SK-N-SH treated with all-trans-retinoic acid at 6 μM for 48 hours (cell line): ENCODE measurements at regions not wholly inside any gene's neighbourhood (a gene's known extent, or its start where the extent isn't known, plus 50 kb on each side); places are given as distances from the start of the nearest gene placed in this dataset.
"Not testable (repeated sequence)": the region's sequence is repeated elsewhere in the genome, so short reads cannot be mapped to it uniquely, and the experiment has no call there.

Experiments used
- ATAC-seq: fragments of 200-7000 bp; cut with Tn5 transposase; 3 replicates; pipeline ENCODE4 v1.9.1; 2020; ENCODE audit warnings: mild to moderate bottlenecking, moderate library complexity
- BACH2 ChIP-seq: fragments of 250-450 bp; sonication (Bioruptor Pico); IDR thresholded peaks from 2 replicates; pipeline ENCODE4 v1.9.0; 2021; ENCODE audit warnings: mild to moderate bottlenecking, borderline replicate concordance
- CSDC2 ChIP-seq: fragments of 250-450 bp; sonication (Bioruptor Pico); IDR thresholded peaks from 2 replicates; pipeline ENCODE4 v1.5.0; 2020; ENCODE audit warnings: mild to moderate bottlenecking, moderate library complexity
- CSRNP3 ChIP-seq: fragments of 250-450 bp; sonication (Bioruptor Pico); IDR thresholded peaks from 2 replicates; pipeline ENCODE4 v1.5.1; 2021; ENCODE audit warnings: mild to moderate bottlenecking, moderate library complexity
- ISL1 ChIP-seq: fragments of 250-450 bp; sonication (Bioruptor Pico); IDR thresholded peaks from 2 replicates; pipeline ENCODE4 v2.1.2; 2022; ENCODE audit warnings: mild to moderate bottlenecking, moderate library complexity
- OSR1 ChIP-seq: fragments of 250-450 bp; sonication (Bioruptor Pico); IDR thresholded peaks from 2 replicates; pipeline ENCODE4 v1.8.0; 2022; ENCODE audit warnings: moderate library complexity, mild to moderate bottlenecking, inconsistent platforms
- PATZ1 ChIP-seq: fragments of 250-450 bp; sonication (Bioruptor Pico); IDR thresholded peaks from 2 replicates; pipeline ENCODE4 v1.8.0; 2020; ENCODE audit warnings: mild to moderate bottlenecking, moderate library complexity, borderline replicate concordance
- POU6F1 ChIP-seq: fragments of 250-450 bp; sonication (Bioruptor Pico); IDR thresholded peaks from 2 replicates; pipeline ENCODE4 v1.8.0; 2021; ENCODE audit warnings: low read depth, mild to moderate bottlenecking, moderate library complexity, borderline replicate concordance
- RARB ChIP-seq: fragments of 250-450 bp; sonication (Bioruptor Pico); IDR thresholded peaks from 2 replicates; pipeline ENCODE4 v1.8.0; 2021; ENCODE audit warnings: mild to moderate bottlenecking, moderate library complexity
- SNAI2 ChIP-seq: fragments of 250-450 bp; sonication (Bioruptor Pico); IDR thresholded peaks from 2 replicates; pipeline ENCODE4 v1.5.0; 2020; ENCODE audit warnings: mild to moderate bottlenecking, moderate library complexity
- TCF4 ChIP-seq: fragments of 250-450 bp; sonication (Bioruptor Pico); IDR thresholded peaks from 2 replicates; pipeline ENCODE4 v1.8.0; 2021; ENCODE audit warnings: mild to moderate bottlenecking, moderate library complexity, borderline replicate concordance
- TOX ChIP-seq: fragments of 250-450 bp; sonication (Bioruptor Pico); IDR thresholded peaks from 2 replicates; pipeline ENCODE4 v1.8.0; 2021; ENCODE audit warnings: mild to moderate bottlenecking, moderate library complexity, borderline replicate concordance
- TSHZ2 ChIP-seq: fragments of 250-450 bp; sonication (Bioruptor Pico); IDR thresholded peaks from 2 replicates; pipeline ENCODE4 v1.5.0; 2020; ENCODE audit warnings: mild to moderate bottlenecking, moderate library complexity
- ZC3H10 ChIP-seq: fragments of 250-450 bp; sonication (Bioruptor Pico); IDR thresholded peaks from 2 replicates; pipeline ENCODE4 v1.5.1; 2021; ENCODE audit warnings: mild to moderate bottlenecking, moderate library complexity
- ZFP3 ChIP-seq: fragments of 250-450 bp; sonication (Bioruptor Pico); IDR thresholded peaks from 2 replicates; pipeline ENCODE4 v1.5.0; 2020; ENCODE audit warnings: mild to moderate bottlenecking, moderate library complexity
- ZFP30 ChIP-seq: fragments of 450-650 bp; formaldehyde crosslinking; IDR thresholded peaks from 2 replicates; pipeline ENCODE4 v1.5.0; 2022; ENCODE audit warnings: mild to moderate bottlenecking, moderate library complexity
- ZNF565 ChIP-seq: fragments of 450-650 bp; formaldehyde crosslinking; conservative IDR thresholded peaks from 2 replicates; pipeline ENCODE4 v1.5.0; 2020; ENCODE audit warnings: low read depth, mild to moderate bottlenecking, moderate library complexity
- ZNF8 ChIP-seq: fragments of 450-650 bp; formaldehyde crosslinking; IDR thresholded peaks from 2 replicates; pipeline ENCODE4 v1.5.0; 2020; ENCODE audit warnings: mild to moderate bottlenecking, moderate library complexity

- no peak for TF ChIP-seq PATZ1 (CRISPR knock-in tag)
Observed at GRCh38 chr14:81618695-81619094, 85.0 kb upstream of the SEL1L start (continued).

GRCh38 chr14:81619816-81620215 lies 86.2 kb upstream of the SEL1L start:
- ATAC-seq: no peak
- TF ChIP-seq ISL1 (CRISPR knock-in tag) (no peak), ZFP30 (no peak), TSHZ2 (CRISPR knock-in tag) (no peak)

- ATAC-seq: not testable (repeated sequence)
Observed at GRCh38 chr14:81623771-81624396, 90.2 kb upstream of the SEL1L start.

- no peak for ATAC-seq
- no peak for TF ChIP-seq OSR1 (CRISPR knock-in tag)
- TF ChIP-seq POU6F1: no peak
- TF ChIP-seq ZNF8: no peak
- TF ChIP-seq SNAI2 (CRISPR knock-in tag): no peak
- TF ChIP-seq TCF4: no peak
- no peak for TF ChIP-seq CSDC2
- no peak for TF ChIP-seq TSHZ2 (CRISPR knock-in tag)
- no peak for TF ChIP-seq TOX
- TF ChIP-seq ZNF565: no peak
- TF ChIP-seq RARB (CRISPR knock-in tag): no peak
Observed at GRCh38 chr14:81625343-81625742, 91.7 kb upstream of the SEL1L start.

GRCh38 chr14:81632157-81632556 lies 98.5 kb upstream of the SEL1L start:
- ATAC-seq: no peak
- no peak for TF ChIP-seq BACH2 (CRISPR knock-in tag)
- TF ChIP-seq ZFP3 (CRISPR knock-in tag): no peak
- no peak for TF ChIP-seq ZC3H10
- TF ChIP-seq ZFP30: no peak
- TF ChIP-seq CSRNP3: no peak
- TF ChIP-seq CSDC2: no peak
